HUDEP-2 (cell line): ENCODE measurements at regions not wholly inside any gene's neighbourhood (a gene's known extent, or its start where the extent isn't known, plus 50 kb on each side); places are given as distances from the start of the nearest gene placed in this dataset.

Experiments used
- DNase-seq, 76 experiments: peaks; one replicate each; lab custom pipeline; 2025; ENCODE audit not compliant: unreplicated experiment in 76 of 76; lab: John Stamatoyannopoulos, UW

GRCh38 chr3:11089931-11090330, 64.4 kb upstream of the HRH1 start:
- DNase-seq = no peak

GRCh38 chr3:11090551-11090950, 63.7 kb upstream of the HRH1 start:
- DNase-seq = no peak

- DNase-seq = no peak
Observed at GRCh38 chr3:11091088-11091590, 63.2 kb upstream of the HRH1 start.

- no peak for DNase-seq
Observed at GRCh38 chr3:11091791-11092190, 62.5 kb upstream of the HRH1 start.

GRCh38 chr3:11093823-11094340, 60.4 kb upstream of the HRH1 start:
- no peak for DNase-seq

- no peak for DNase-seq
Observed at GRCh38 chr3:11095932-11096265, 58.4 kb upstream of the HRH1 start.

GRCh38 chr3:11096266-11097139, 57.8 kb upstream of the HRH1 start:
- peak in 22 of 76 experiments; percentile 1 to 56 (median 7) for DNase-seq

- DNase-seq = no peak
Observed at GRCh38 chr3:11099306-11099705, 55.0 kb upstream of the HRH1 start.
